SU-DHL-6 (cell line): ENCODE measurements at regions not wholly inside any gene's neighbourhood (a gene's known extent, or its start where the extent isn't known, plus 50 kb on each side); places are given as distances from the start of the nearest gene placed in this dataset.
"Not testable (repeated sequence)": the region's sequence is repeated elsewhere in the genome, so short reads cannot be mapped to it uniquely, and the experiment has no call there.

Experiments
- H2AFZ ChIP-seq: fragments of 200-600 bp; sonication (generic); 2 replicates; pipeline ENCODE4 v1.6.1; 2014; ENCODE audit warnings: low read depth, mild to moderate bottlenecking, moderate library complexity, mixed read lengths, antibody characterized with exemption, low read length; ENCODE audit not compliant: severe bottlenecking
- H3F3A ChIP-seq: fragments of 200-600 bp; shearing (Covaris generic); 2 replicates; pipeline ENCODE4 v1.6.0; 2016; ENCODE audit warnings: antibody characterized with exemption, mild to moderate bottlenecking; ENCODE audit not compliant: insufficient read depth
- H3K27ac ChIP-seq: fragments of 200-600 bp; sonication (generic); 2 replicates; pipeline ENCODE4 v1.5.1; 2016; ENCODE audit warnings: low read depth, mild to moderate bottlenecking, low read length, moderate library complexity, mixed read lengths
- H3K27me3 ChIP-seq: fragments of 200-600 bp; sonication (generic), shearing (Covaris generic); 2 replicates; pipeline ENCODE4 v1.6.0; 2014; ENCODE audit warnings: mild to moderate bottlenecking, low read length
- H3K36me3 ChIP-seq: fragments of 200-600 bp; sonication (generic); 2 replicates; pipeline ENCODE4 v1.6.1; 2014; ENCODE audit warnings: mild to moderate bottlenecking, low read length, mixed read lengths
- H3K4me2 ChIP-seq: fragments of 300-600, 200-600 bp; shearing (Covaris generic), sonication (generic); 2 replicates; pipeline ENCODE4 v1.6.0; 2014; ENCODE audit warnings: low read length, low read depth, mild to moderate bottlenecking; ENCODE audit not compliant: poor library complexity, severe bottlenecking
- H3K4me3 ChIP-seq: fragments of 200-600 bp; sonication (generic); 2 replicates; pipeline ENCODE4 v1.5.1; 2014; ENCODE audit warnings: antibody characterized with exemption, low read length, mild to moderate bottlenecking, mixed read lengths; ENCODE audit not compliant: insufficient read depth, poor library complexity, severe bottlenecking
- H3K79me2 ChIP-seq: fragments of 200-600 bp; sonication (generic); 2 replicates; pipeline ENCODE4 v1.6.1; 2014; ENCODE audit warnings: mild to moderate bottlenecking, low read length, moderate library complexity; ENCODE audit not compliant: insufficient read depth
- H3K9ac ChIP-seq: fragments of 200-600 bp; sonication (generic); 2 replicates; pipeline ENCODE4 v1.7.0; 2014; ENCODE audit warnings: mild to moderate bottlenecking, low read length
- H3K9me2 ChIP-seq: fragments of 200-600 bp; sonication (generic); replicated peaks from 2 replicates; pipeline ENCODE4 v1.6.1; 2014; ENCODE audit warnings: low read length; ENCODE audit not compliant: insufficient read depth
- H3K9me3 ChIP-seq: fragments of 200-600 bp; sonication (generic); 2 replicates; pipeline ENCODE4 v1.6.1; 2014; ENCODE audit warnings: low read length, mixed read lengths; ENCODE audit not compliant: insufficient read depth
- H4K20me1 ChIP-seq: fragments of 200-600 bp; sonication (generic); 2 replicates; pipeline ENCODE4 v1.6.1; 2014; ENCODE audit warnings: low read depth, mild to moderate bottlenecking, antibody characterized with exemption, low read length, moderate library complexity, mixed read lengths
- EZH2phosphoT487 ChIP-seq: fragments of 200-600 bp; sonication (generic), shearing (Covaris generic); conservative IDR thresholded peaks from 2 replicates; pipeline ENCODE4 v1.6.1; 2018; ENCODE audit warnings: mild to moderate bottlenecking, antibody characterized with exemption, low read length, moderate library complexity, mixed read lengths
- TF ChIP-seq, protein P1 (sequence below): fragments of 200-600 bp; sonication (generic); IDR thresholded peaks from one replicate; pipeline ENCODE4 v1.5.1; 2017; ENCODE audit warnings: antibody characterized with exemption, mild to moderate bottlenecking, low read length, moderate library complexity; ENCODE audit not compliant: insufficient read depth, poor library complexity, severe bottlenecking

- H2AFZ ChIP-seq: no peak overlapping the region
Measured at GRCh38 chr11:119583585-119583984, 145.4 kb downstream of the NECTIN1 start.

GRCh38 chr11:119581396-119581795 lies 147.6 kb downstream of the NECTIN1 start:
- not testable (repeated sequence) for H3K9ac ChIP-seq, H3K27ac ChIP-seq, H3K36me3 ChIP-seq, H3K9me3 ChIP-seq, H3K79me2 ChIP-seq, H3K4me3 ChIP-seq, H3F3A ChIP-seq, H3K27me3 ChIP-seq, H4K20me1 ChIP-seq, H3K4me2 ChIP-seq, H3K9me2 ChIP-seq, H2AFZ ChIP-seq

More at GRCh38 chr11:119583585-119583984, 145.4 kb downstream of the NECTIN1 start:
- Histone ChIP-seq H3K27me3 (no peaks in the 10 kb centered on the region), H3K27ac (no peak overlapping the region), H3K9me3 (peaks cover 3% of the 10 kb centered on the region; the same call in 1 of the 2 replicates), H3K9me2 (no peaks in the 10 kb centered on the region), H3K79me2 (no peaks in the 10 kb centered on the region), H3K4me3 (no peak overlapping the region), H3K4me2 (no peak overlapping the region), H4K20me1 (no peaks in the 10 kb centered on the region), H3F3A (no peaks in the 10 kb centered on the region), H3K9ac (no peak overlapping the region), H3K36me3 (no peaks in the 10 kb centered on the region)
- TF ChIP-seq, protein P1, sequence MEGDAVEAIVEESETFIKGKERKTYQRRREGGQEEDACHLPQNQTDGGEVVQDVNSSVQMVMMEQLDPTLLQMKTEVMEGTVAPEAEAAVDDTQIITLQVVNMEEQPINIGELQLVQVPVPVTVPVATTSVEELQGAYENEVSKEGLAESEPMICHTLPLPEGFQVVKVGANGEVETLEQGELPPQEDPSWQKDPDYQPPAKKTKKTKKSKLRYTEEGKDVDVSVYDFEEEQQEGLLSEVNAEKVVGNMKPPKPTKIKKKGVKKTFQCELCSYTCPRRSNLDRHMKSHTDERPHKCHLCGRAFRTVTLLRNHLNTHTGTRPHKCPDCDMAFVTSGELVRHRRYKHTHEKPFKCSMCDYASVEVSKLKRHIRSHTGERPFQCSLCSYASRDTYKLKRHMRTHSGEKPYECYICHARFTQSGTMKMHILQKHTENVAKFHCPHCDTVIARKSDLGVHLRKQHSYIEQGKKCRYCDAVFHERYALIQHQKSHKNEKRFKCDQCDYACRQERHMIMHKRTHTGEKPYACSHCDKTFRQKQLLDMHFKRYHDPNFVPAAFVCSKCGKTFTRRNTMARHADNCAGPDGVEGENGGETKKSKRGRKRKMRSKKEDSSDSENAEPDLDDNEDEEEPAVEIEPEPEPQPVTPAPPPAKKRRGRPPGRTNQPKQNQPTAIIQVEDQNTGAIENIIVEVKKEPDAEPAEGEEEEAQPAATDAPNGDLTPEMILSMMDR: no peak
- TF ChIP-seq EZH2phosphoT487: no peak

DNA sequence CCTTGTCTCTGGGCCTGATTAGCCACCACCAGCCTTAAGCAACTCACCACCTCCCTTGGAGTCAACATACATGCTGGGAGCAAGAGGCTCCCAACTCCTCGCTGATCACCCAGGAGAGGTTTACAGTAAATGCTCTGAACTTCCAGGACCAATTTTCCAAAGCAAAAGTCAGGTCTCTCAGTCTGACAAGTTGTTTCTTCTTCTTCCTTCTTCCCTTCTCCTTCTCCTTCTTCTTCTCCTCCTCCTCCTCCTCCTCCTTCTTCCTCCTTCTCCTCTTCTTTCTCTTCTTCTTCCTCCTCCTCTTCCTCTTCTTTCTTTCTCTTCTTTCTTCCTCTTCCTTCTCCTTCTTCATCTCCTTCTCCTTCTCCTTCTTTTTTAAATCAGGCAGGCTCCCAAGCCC lies 148.2 kb downstream of the NECTIN1 start:
- H3K9me3 ChIP-seq: peaks cover 3% of the 10 kb centered on the region; the same call in 1 of the 2 replicates
- H3K79me2 ChIP-seq: no peaks in the 10 kb centered on the region
- TF ChIP-seq EZH2phosphoT487: no peak
- TF ChIP-seq, protein P1: no peak
- H3K27me3 ChIP-seq: no peaks in the 10 kb centered on the region
- no peak overlapping the region for H3K27ac ChIP-seq
- H2AFZ ChIP-seq: no peak overlapping the region
- H3K4me2 ChIP-seq: no peak overlapping the region
- no peak overlapping the region for H3K4me3 ChIP-seq
- no peaks in the 10 kb centered on the region for H3F3A ChIP-seq
- no peaks in the 10 kb centered on the region for H4K20me1 ChIP-seq
- no peaks in the 10 kb centered on the region for H3K9me2 ChIP-seq
- H3K9ac ChIP-seq: no peak overlapping the region
- H3K36me3 ChIP-seq: no peaks in the 10 kb centered on the region

DNA sequence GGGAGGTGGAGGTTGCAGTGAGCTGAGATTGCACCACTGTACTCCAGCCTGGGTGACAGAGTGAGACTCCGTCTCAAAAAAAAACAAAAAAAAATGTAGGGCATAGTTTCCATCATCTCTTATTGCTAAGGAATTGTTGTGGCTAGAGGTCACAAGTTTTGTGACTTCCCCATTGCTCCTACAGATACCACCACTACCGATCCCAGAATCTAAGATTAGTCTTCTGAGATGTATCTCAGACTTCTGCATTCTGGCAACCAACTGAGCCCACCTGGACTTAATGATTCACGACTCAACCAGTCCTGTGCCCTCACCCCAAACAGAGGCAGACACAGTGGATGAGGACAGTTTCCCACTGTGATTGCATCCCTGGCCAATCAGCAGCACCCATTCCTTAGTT lies 148.9 kb downstream of the NECTIN1 start:
- no peaks in the 10 kb centered on the region for H3K79me2 ChIP-seq
- no peaks in the 10 kb centered on the region for H3K36me3 ChIP-seq
- TF ChIP-seq EZH2phosphoT487: no peak
- TF ChIP-seq, protein P1: no peak
- H3K27ac ChIP-seq: no peak overlapping the region
- no peaks in the 10 kb centered on the region for H3K27me3 ChIP-seq
- no peaks in the 10 kb centered on the region for H3F3A ChIP-seq
- peaks cover 3% of the 10 kb centered on the region; the same call in 1 of the 2 replicates for H3K9me3 ChIP-seq
- H3K4me2 ChIP-seq: no peak overlapping the region
- H4K20me1 ChIP-seq: no peaks in the 10 kb centered on the region
- no peak overlapping the region for H3K9ac ChIP-seq
- no peak overlapping the region for H3K4me3 ChIP-seq
- H2AFZ ChIP-seq: no peak overlapping the region
- no peaks in the 10 kb centered on the region for H3K9me2 ChIP-seq
